ENCODE measurements at regions not wholly inside any gene's neighbourhood (a gene's known extent, or its start where the extent isn't known, plus 50 kb on each side); places are given as distances from the start of the nearest gene placed in this dataset.
"Not testable (repeated sequence)": the region's sequence is repeated elsewhere in the genome, so short reads cannot be mapped to it uniquely, and the experiment has no call there.

DNA sequence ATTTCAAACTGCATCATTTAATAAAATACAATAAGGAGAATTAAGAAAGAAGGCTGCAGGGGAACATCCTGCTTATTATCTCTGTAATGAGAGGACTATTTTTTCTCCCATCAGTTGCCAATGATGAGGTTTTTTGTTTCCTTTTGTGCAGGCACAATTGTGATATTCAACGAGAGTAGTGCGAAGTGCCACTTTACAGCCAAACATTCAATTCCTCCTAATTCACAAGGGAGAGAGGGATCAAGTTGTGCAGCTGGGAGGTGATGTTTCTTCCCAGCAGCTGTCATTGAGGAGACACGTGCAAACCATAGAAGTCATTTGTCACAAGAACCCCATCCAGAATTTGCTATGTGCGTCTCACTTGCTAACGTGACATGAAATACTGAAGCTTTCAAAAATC lies 81.6 kb upstream of the ICA1 start:
- no peak overlapping the region for H2BK120ac ChIP-seq (ENCODE audit: insufficient read depth, low read length, poor library complexity)
- no peaks in the 10 kb centered on the region for H3K79me1 ChIP-seq (ENCODE audit: low read length)
- no peak overlapping the region for H3K27ac ChIP-seq (ENCODE audit: low read depth, low read length)
- H4K8ac ChIP-seq (ENCODE audit: low read depth, low read length) = no peak overlapping the region
- no peak overlapping the region for H2AFZ ChIP-seq (ENCODE audit: insufficient read depth, low read length, poor library complexity)
- no peak overlapping the region for H3K18ac ChIP-seq (ENCODE audit: low read length)
- no peaks in the 10 kb centered on the region for H3K27me3 ChIP-seq (ENCODE audit: insufficient read depth, low read length)
- H3K9me3 ChIP-seq (ENCODE audit: insufficient read depth, low read depth, low read length) = peaks cover 3% of the 10 kb centered on the region
- no peak overlapping the region for H3K9ac ChIP-seq (ENCODE audit: low read length)
- H2BK5ac ChIP-seq (ENCODE audit: low read depth, low read length, poor library complexity) = no peak overlapping the region
- no peak overlapping the region for H4K91ac ChIP-seq (ENCODE audit: low read depth, low read length)
- no peak for DNase-seq
- no peaks in the 10 kb centered on the region for H3K4me1 ChIP-seq (ENCODE audit: control insufficient read depth in 1 of 2, insufficient read depth in 2 of 2, low read length in 2 of 2)
- no peak overlapping the region for H2AK5ac ChIP-seq (ENCODE audit: low read length)
- H3K36me3 ChIP-seq (ENCODE audit: control insufficient read depth in 1 of 2, insufficient read depth in 2 of 2, low read length in 2 of 2) = no peaks in the 10 kb centered on the region
- H3K23ac ChIP-seq (ENCODE audit: low read length) = no peak overlapping the region
- no peaks in the 10 kb centered on the region for H3K79me2 ChIP-seq (ENCODE audit: control insufficient read depth, insufficient read depth, low read length, poor library complexity)
- H4K12ac ChIP-seq (ENCODE audit: low read depth, low read length) = no peak overlapping the region
- WGBS (ENCODE audit: extremely low coverage, insufficient coverage, insufficient read length) = no CpG with 5 or more reads among the region's 5 CpGs
- H3K14ac ChIP-seq (ENCODE audit: low read length) = no peak overlapping the region
- H3K4me2 ChIP-seq (ENCODE audit: low read length) = no peak overlapping the region
- H2BK12ac ChIP-seq (ENCODE audit: low read length) = no peak overlapping the region
- H3K4me3 ChIP-seq (ENCODE audit: low read depth, low read length) = no peak overlapping the region
- no peak overlapping the region for H3K4ac ChIP-seq (ENCODE audit: low read depth, low read length)

DNA sequence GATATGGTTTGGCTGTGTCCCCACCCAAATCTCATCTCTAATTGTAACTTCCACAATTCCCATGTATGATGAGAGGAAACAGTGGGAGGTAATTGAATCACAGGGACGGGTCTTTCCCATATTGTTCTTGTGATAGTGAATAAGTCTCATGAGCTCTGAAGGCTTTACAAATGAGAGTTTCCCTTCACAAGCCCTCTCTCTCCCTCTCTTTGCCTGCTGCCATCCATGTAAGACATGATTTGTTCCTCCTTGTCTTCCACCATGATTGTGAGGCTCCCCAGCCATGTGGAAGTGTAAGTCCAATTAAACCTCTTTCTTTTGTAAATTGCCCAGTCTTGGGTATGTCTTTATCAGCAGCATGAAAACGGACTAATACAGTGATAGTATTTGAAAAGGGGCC lies 85.4 kb upstream of the ICA1 start:
- not testable (repeated sequence) for H3K14ac ChIP-seq (ENCODE audit: low read length); DNase-seq; H3K4me1 ChIP-seq (ENCODE audit: control insufficient read depth in 1 of 2, insufficient read depth in 2 of 2, low read length in 2 of 2); H4K12ac ChIP-seq (ENCODE audit: low read depth, low read length); H2AFZ ChIP-seq (ENCODE audit: insufficient read depth, low read length, poor library complexity); H3K9me3 ChIP-seq (ENCODE audit: insufficient read depth, low read depth, low read length); H4K8ac ChIP-seq (ENCODE audit: low read depth, low read length); H3K18ac ChIP-seq (ENCODE audit: low read length); H2AK5ac ChIP-seq (ENCODE audit: low read length); H2BK12ac ChIP-seq (ENCODE audit: low read length); H3K4me2 ChIP-seq (ENCODE audit: low read length); H4K91ac ChIP-seq (ENCODE audit: low read depth, low read length); H3K36me3 ChIP-seq (ENCODE audit: control insufficient read depth in 1 of 2, insufficient read depth in 2 of 2, low read length in 2 of 2); H3K9ac ChIP-seq (ENCODE audit: low read length); H2BK5ac ChIP-seq (ENCODE audit: low read depth, low read length, poor library complexity); H3K27ac ChIP-seq (ENCODE audit: low read depth, low read length); H2BK120ac ChIP-seq (ENCODE audit: insufficient read depth, low read length, poor library complexity); H3K27me3 ChIP-seq (ENCODE audit: insufficient read depth, low read length); H3K4me3 ChIP-seq (ENCODE audit: low read depth, low read length); H3K79me1 ChIP-seq (ENCODE audit: low read length); H3K23ac ChIP-seq (ENCODE audit: low read length); H3K79me2 ChIP-seq (ENCODE audit: control insufficient read depth, insufficient read depth, low read length, poor library complexity); H3K4ac ChIP-seq (ENCODE audit: low read depth, low read length)
- WGBS (ENCODE audit: extremely low coverage, insufficient coverage, insufficient read length) = no CpG with 5 or more reads among the region's 2 CpGs

DNA sequence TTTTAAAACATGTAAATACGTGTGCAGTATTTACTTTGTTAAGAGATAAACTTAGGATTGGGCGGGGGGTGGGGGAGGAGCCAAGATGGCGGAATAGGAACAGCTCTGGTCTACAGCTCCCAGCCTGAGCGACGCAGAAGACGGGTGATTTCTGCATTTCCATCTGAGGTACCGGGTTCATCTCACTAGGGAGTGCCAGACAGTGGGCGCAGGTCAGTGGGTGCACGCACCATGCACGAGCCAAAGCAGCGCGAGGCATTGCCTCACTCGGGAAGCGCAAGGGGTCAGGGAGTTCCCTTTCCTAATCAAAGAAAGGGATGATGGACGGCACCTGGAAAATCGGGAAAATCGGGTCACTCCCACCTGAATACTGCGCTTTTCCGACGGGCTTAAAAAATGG lies 81.8 kb upstream of the NXPH1 start:
- H3K23ac ChIP-seq (ENCODE audit: low read length); H3K4me1 ChIP-seq (ENCODE audit: control insufficient read depth in 1 of 2, insufficient read depth in 2 of 2, low read length in 2 of 2); H2AK5ac ChIP-seq (ENCODE audit: low read length); H3K36me3 ChIP-seq (ENCODE audit: control insufficient read depth in 1 of 2, insufficient read depth in 2 of 2, low read length in 2 of 2); H3K27me3 ChIP-seq (ENCODE audit: insufficient read depth, low read length); H3K14ac ChIP-seq (ENCODE audit: low read length); H3K4me3 ChIP-seq (ENCODE audit: low read depth, low read length); H2AFZ ChIP-seq (ENCODE audit: insufficient read depth, low read length, poor library complexity); H3K4ac ChIP-seq (ENCODE audit: low read depth, low read length); H3K9ac ChIP-seq (ENCODE audit: low read length); H3K79me1 ChIP-seq (ENCODE audit: low read length); H4K12ac ChIP-seq (ENCODE audit: low read depth, low read length); H2BK120ac ChIP-seq (ENCODE audit: insufficient read depth, low read length, poor library complexity); H4K91ac ChIP-seq (ENCODE audit: low read depth, low read length); H3K27ac ChIP-seq (ENCODE audit: low read depth, low read length); H3K79me2 ChIP-seq (ENCODE audit: control insufficient read depth, insufficient read depth, low read length, poor library complexity); H2BK5ac ChIP-seq (ENCODE audit: low read depth, low read length, poor library complexity); H3K18ac ChIP-seq (ENCODE audit: low read length); H4K8ac ChIP-seq (ENCODE audit: low read depth, low read length); H3K4me2 ChIP-seq (ENCODE audit: low read length); H3K9me3 ChIP-seq (ENCODE audit: insufficient read depth, low read depth, low read length); H2BK12ac ChIP-seq (ENCODE audit: low read length): not testable (repeated sequence)
- DNase-seq = peak in 1 of 2 donors; percentile 8
- WGBS (ENCODE audit: extremely low coverage, insufficient coverage, insufficient read length) = no CpG with 5 or more reads among the region's 20 CpGs

DNA sequence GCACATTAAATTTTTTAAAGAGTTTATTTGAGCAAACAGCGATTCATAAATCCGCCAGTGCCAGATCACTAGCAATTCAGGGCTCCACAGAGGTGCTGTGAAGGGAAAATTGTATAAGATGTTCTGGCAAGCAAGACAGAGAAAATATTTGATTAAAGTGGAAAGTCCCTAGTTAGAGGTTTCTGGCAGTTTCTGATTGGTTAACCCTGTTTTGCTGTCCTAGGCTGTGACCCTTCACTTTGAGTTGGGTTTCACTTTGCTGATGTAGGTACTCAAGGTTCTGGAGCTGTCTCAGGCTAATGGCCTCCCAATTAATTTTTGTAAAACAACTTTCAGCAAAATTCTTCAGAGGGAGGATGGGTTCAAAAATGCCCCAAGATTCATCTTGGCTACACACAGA lies 79.4 kb upstream of the NXPH1 start:
- Histone ChIP-seq H3K79me1 (ENCODE audit: low read length) (no peaks in the 10 kb centered on the region), H3K27me3 (ENCODE audit: insufficient read depth, low read length) (no peaks in the 10 kb centered on the region), H3K18ac (ENCODE audit: low read length) (no peak overlapping the region), H3K79me2 (ENCODE audit: control insufficient read depth, insufficient read depth, low read length, poor library complexity) (no peaks in the 10 kb centered on the region), H3K4me3 (ENCODE audit: low read depth, low read length) (no peak overlapping the region), H3K9me3 (ENCODE audit: insufficient read depth, low read depth, low read length) (no peaks in the 10 kb centered on the region), H3K14ac (ENCODE audit: low read length) (no peak overlapping the region), H3K23ac (ENCODE audit: low read length) (no peak overlapping the region), H3K9ac (ENCODE audit: low read length) (no peak overlapping the region), H4K8ac (ENCODE audit: low read depth, low read length) (no peak overlapping the region), H3K4ac (ENCODE audit: low read depth, low read length) (no peak overlapping the region), H2BK5ac (ENCODE audit: low read depth, low read length, poor library complexity) (no peak overlapping the region), H3K4me1 (ENCODE audit: control insufficient read depth in 1 of 2, insufficient read depth in 2 of 2, low read length in 2 of 2) (no peaks in the 10 kb centered on the region), H4K91ac (ENCODE audit: low read depth, low read length) (no peak overlapping the region), H2AFZ (ENCODE audit: insufficient read depth, low read length, poor library complexity) (no peak overlapping the region), H4K12ac (ENCODE audit: low read depth, low read length) (no peak overlapping the region), H3K4me2 (ENCODE audit: low read length) (no peak overlapping the region), H2BK120ac (ENCODE audit: insufficient read depth, low read length, poor library complexity) (no peak overlapping the region), H2AK5ac (ENCODE audit: low read length) (no peak overlapping the region), H3K27ac (ENCODE audit: low read depth, low read length) (no peak overlapping the region), H2BK12ac (ENCODE audit: low read length) (no peak overlapping the region), H3K36me3 (ENCODE audit: control insufficient read depth in 1 of 2, insufficient read depth in 2 of 2, low read length in 2 of 2) (no peaks in the 10 kb centered on the region)
- DNase-seq = no peak
- no CpG with 5 or more reads among the region's 2 CpGs for WGBS (ENCODE audit: extremely low coverage, insufficient coverage, insufficient read length)
